Ishikawa (cell line): ENCODE measurements at regions not wholly inside any gene's neighbourhood (a gene's known extent, or its start where the extent isn't known, plus 50 kb on each side); places are given as distances from the start of the nearest gene placed in this dataset.

Source experiments
- CEBPB ChIP-seq: IDR thresholded peaks from 2 replicates; pipeline ENCODE4 v1.6.1; 2012
- CREB1 ChIP-seq: IDR thresholded peaks from 2 replicates; pipeline ENCODE4 v1.6.1; 2012; ENCODE audit warnings: low read depth
- EP300 ChIP-seq: IDR thresholded peaks from 2 replicates; pipeline ENCODE4 v1.6.1; 2012; ENCODE audit warnings: borderline replicate concordance
- MAX ChIP-seq: IDR thresholded peaks from 2 replicates; pipeline ENCODE4 v1.6.1; 2012
- RAD21 ChIP-seq: IDR thresholded peaks from 2 replicates; pipeline ENCODE4 v1.6.1; 2012; ENCODE audit warnings: low read depth
- REST ChIP-seq: IDR thresholded peaks from 2 replicates; pipeline ENCODE4 v1.6.1; 2012; ENCODE audit warnings: low read depth, mild to moderate bottlenecking
- YY1 ChIP-seq: IDR thresholded peaks from 2 replicates; pipeline ENCODE4 v1.6.1; 2012; ENCODE audit warnings: low read depth
- ZBTB7A ChIP-seq: IDR thresholded peaks from 2 replicates; pipeline ENCODE4 v1.6.1; 2012; ENCODE audit warnings: low read depth

- no peak for TF ChIP-seq MAX
- no peak for TF ChIP-seq REST
- TF ChIP-seq RAD21: no peak
- TF ChIP-seq ZBTB7A: no peak
- no peak for TF ChIP-seq CEBPB
- TF ChIP-seq EP300: no peak
- TF ChIP-seq CREB1: no peak
- no peak for TF ChIP-seq YY1
These were observed 442.9 kb downstream of the DYNC2H1 start for GRCh38 chr11:103552086-103552485.
